HEK293 (cell line): ENCODE measurements at regions not wholly inside any gene's neighbourhood (a gene's known extent, or its start where the extent isn't known, plus 50 kb on each side); places are given as distances from the start of the nearest gene placed in this dataset.

Experiments
- ATF2 ChIP-seq: fragments of 450-650 bp; formaldehyde crosslinking; IDR thresholded peaks from 2 replicates; pipeline ENCODE4 v1.5.1; 2016; ENCODE audit warnings: missing biosample characterization, missing genetic modification characterization, low read depth
- CTCF ChIP-seq: fragments of 450-650 bp; formaldehyde crosslinking; IDR thresholded peaks from 2 replicates; pipeline ENCODE4 v1.5.1; 2016; ENCODE audit warnings: missing biosample characterization, missing genetic modification characterization
- FEZF1 ChIP-seq: fragments of 450-650 bp; formaldehyde crosslinking; IDR thresholded peaks from 2 replicates; pipeline ENCODE4 v1.5.1; 2016; ENCODE audit warnings: missing biosample characterization, missing genetic modification characterization
- GLIS2 ChIP-seq: fragments of 450-650 bp; formaldehyde crosslinking; IDR thresholded peaks from 2 replicates; pipeline ENCODE4 v1.5.1; 2016; ENCODE audit warnings: missing biosample characterization, missing genetic modification characterization
- TRIM28 ChIP-seq: IDR thresholded peaks from 2 replicates; pipeline ENCODE4 v1.6.1; 2011; ENCODE audit warnings: low read length, control low read depth, borderline replicate concordance
- ZBTB1 ChIP-seq: fragments of 450-650 bp; formaldehyde crosslinking; IDR thresholded peaks from 2 replicates; pipeline ENCODE4 v1.5.1; 2016; ENCODE audit warnings: missing biosample characterization, missing genetic modification characterization
- ZBTB17 ChIP-seq: fragments of 450-650 bp; formaldehyde crosslinking; IDR thresholded peaks from 2 replicates; pipeline ENCODE4 v1.5.1; 2016; ENCODE audit warnings: missing biosample characterization, missing genetic modification characterization
- ZNF155 ChIP-seq: fragments of 450-650 bp; formaldehyde crosslinking; IDR thresholded peaks from 2 replicates; pipeline ENCODE4 v1.5.1; 2016; ENCODE audit warnings: missing biosample characterization, missing genetic modification characterization
- ZNF280D ChIP-seq: fragments of 450-650 bp; formaldehyde crosslinking; IDR thresholded peaks from 2 replicates; pipeline ENCODE4 v1.5.1; 2016; ENCODE audit warnings: missing biosample characterization, missing genetic modification characterization
- ZNF335 ChIP-seq: fragments of 450-650 bp; formaldehyde crosslinking; conservative IDR thresholded peaks from 2 replicates; pipeline ENCODE4 v1.5.1; 2016; ENCODE audit warnings: missing biosample characterization, missing genetic modification characterization
- ZNF558 ChIP-seq: fragments of 450-650 bp; formaldehyde crosslinking; IDR thresholded peaks from 2 replicates; pipeline ENCODE4 v1.5.1; 2016; ENCODE audit warnings: missing biosample characterization, missing genetic modification characterization
- ZNF658 ChIP-seq: fragments of 450-650 bp; formaldehyde crosslinking; IDR thresholded peaks from 2 replicates; pipeline ENCODE4; 2016; ENCODE audit warnings: missing biosample characterization, missing genetic modification characterization
- ZNF830 ChIP-seq: fragments of 450-650 bp; IDR thresholded peaks from 2 replicates; pipeline ENCODE4 v1.5.0; 2018; ENCODE audit warnings: missing biosample characterization, missing genetic modification characterization, low read depth, mild to moderate bottlenecking, moderate library complexity

GRCh38 chrX:80879143-80879542 is 69.5 kb upstream of the BRWD3 start:
- no peak for TF ChIP-seq CTCF
- no peak for TF ChIP-seq ZNF335 (tag by site-specific recombination)
- TF ChIP-seq ZNF280D (tag by site-specific recombination) = no peak
- no peak for TF ChIP-seq ZBTB17 (tag by site-specific recombination)
- TF ChIP-seq ZBTB1 = no peak
- TF ChIP-seq ZNF658 (tag by site-specific recombination) = no peak
- no peak for TF ChIP-seq FEZF1 (tag by site-specific recombination)
- TF ChIP-seq TRIM28 = no peak
- no peak for TF ChIP-seq ZNF558
- TF ChIP-seq GLIS2 (tag by site-specific recombination) = no peak
- no peak for TF ChIP-seq ATF2 (tag by site-specific recombination)
- TF ChIP-seq ZNF830 (tag by site-specific recombination) = no peak
- TF ChIP-seq ZNF155 (tag by site-specific recombination) = no peak
